B cell (primary cell): ENCODE measurements at regions not wholly inside any gene's neighbourhood (a gene's known extent, or its start where the extent isn't known, plus 50 kb on each side); places are given as distances from the start of the nearest gene placed in this dataset.

Experiments
- ATAC-seq: fragments of 200-7000 bp; cut with Tn5 transposase; one replicate; pipeline ENCODE4 v1.10.0; 2021; ENCODE audit warnings: low read depth, mild to moderate bottlenecking, moderate number of reproducible peaks, moderate library complexity
- CTCF ChIA-PET: fragments of 350-600 bp; sonication (Branson Sonifier 250); formaldehyde crosslinking; loops from one replicate; lab custom pipeline; 2021; ENCODE audit warnings: antibody characterized with exemption, inconsistent platforms; lab: Charles Lee
- POLR2A ChIA-PET: fragments of 350-600 bp; sonication (Branson Sonifier 250); formaldehyde crosslinking; loops from one replicate; lab custom pipeline; 2021; ENCODE audit warnings: antibody characterized with exemption; lab: Charles Lee
- DNase-seq: peaks from one replicate; pipeline ENCODE4 v3.0.0; 2013
- H2AFZ ChIP-seq: 2 replicates; pipeline ENCODE4 v1.6.1; 2012; ENCODE audit warnings: mild to moderate bottlenecking, low read depth, low read length; ENCODE audit not compliant: insufficient read depth, poor library complexity, severe bottlenecking
- H3K27ac ChIP-seq, 2 donors: 1 replicate in 1 of 2; 2 replicates in 1 of 2; pipeline ENCODE4 v1.5.1; 2012 to 2013; ENCODE audit warnings: low read length in 2 of 2, mild to moderate bottlenecking in 2 of 2, moderate library complexity in 1 of 2
- H3K27me3 ChIP-seq, 4 experiments: fragments of 200-600 bp in 1 of 4; sonication (generic) in 1 of 4; replicated peaks in 1 of 4; 1 replicate in 2 of 4; 2 replicates in 2 of 4; pipeline versions ENCODE4 v1.6.1 to v1.7.0; 2013 to 2016; ENCODE audit warnings: low read length in 3 of 4, mild to moderate bottlenecking in 2 of 4, mixed read lengths in 1 of 4, moderate library complexity in 1 of 4; ENCODE audit not compliant: insufficient read depth in 4 of 4, control insufficient read depth in 3 of 4; ENCODE audit errors: control extremely low read depth in 1 of 4
- H3K36me3 ChIP-seq, 2 experiments: replicated peaks in 1 of 2; 1 replicate in 1 of 2; 2 replicates in 1 of 2; pipeline versions ENCODE4 v1.6.1 to v1.7.1; 2013; ENCODE audit warnings: low read length in 1 of 2; ENCODE audit not compliant: insufficient read depth in 2 of 2, control insufficient read depth in 1 of 2; ENCODE audit errors: control extremely low read depth in 1 of 2, extremely low read depth in 1 of 2
- H3K4me1 ChIP-seq, 2 donors: fragments of 200-600 bp in 1 of 2; sonication (generic) in 1 of 2; 1 replicate in 1 of 2; 2 replicates in 1 of 2; pipeline versions ENCODE4 v1.5.1 to v1.6.1; 2013 to 2017; ENCODE audit warnings: low read length in 2 of 2; ENCODE audit not compliant: control insufficient read depth in 2 of 2, insufficient read depth in 2 of 2
- H3K4me2 ChIP-seq: replicated peaks from 2 replicates; pipeline ENCODE3; 2012; ENCODE audit warnings: mild to moderate bottlenecking, low read depth, low read length; ENCODE audit not compliant: poor library complexity, severe bottlenecking
- H3K4me3 ChIP-seq, 5 experiments: fragments of 200-600 bp in 1 of 5; sonication (generic) in 1 of 5; 1 replicate in 3 of 5; 2 replicates in 2 of 5; pipeline versions ENCODE4 v1.5.1 to v1.7.0; 2011 to 2016; ENCODE audit warnings: low read length in 4 of 5, mild to moderate bottlenecking in 4 of 5, low read depth in 2 of 5, control low read depth in 1 of 5, moderate library complexity in 1 of 5; ENCODE audit not compliant: insufficient read depth in 1 of 5; ENCODE audit errors: control extremely low read depth in 1 of 5, extremely low read depth in 1 of 5
- H3K79me2 ChIP-seq: fragments of 200-600 bp; sonication (generic); one replicate; pipeline ENCODE4 v1.6.0; 2016; ENCODE audit warnings: low read length; ENCODE audit not compliant: control insufficient read depth, insufficient read depth
- H3K9ac ChIP-seq: fragments of 200-600 bp; sonication (generic); 2 replicates; pipeline ENCODE4 v1.6.1; 2017; ENCODE audit warnings: mild to moderate bottlenecking, low read length, moderate library complexity
- H3K9me3 ChIP-seq, 3 donors: one replicate each; pipeline versions ENCODE4 v1.6.1 to v1.7.1; 2013; ENCODE audit warnings: low read length in 2 of 3; ENCODE audit not compliant: control insufficient read depth in 2 of 3, insufficient read depth in 1 of 3; ENCODE audit errors: control extremely low read depth in 1 of 3
- H4K20me1 ChIP-seq: 2 replicates; pipeline ENCODE4 v1.6.0; 2012; ENCODE audit warnings: mild to moderate bottlenecking, low read length; ENCODE audit not compliant: insufficient read depth, control insufficient read depth, poor library complexity, severe bottlenecking
- H3K27ac Mint-ChIP-seq: one replicate; pipeline ENCODE4 v1.8.0; 2021; ENCODE audit warnings: mixed read lengths
- H3K27me3 Mint-ChIP-seq: one replicate; pipeline ENCODE4 v1.8.0; 2021; ENCODE audit warnings: mixed read lengths
- H3K4me1 Mint-ChIP-seq: one replicate; pipeline ENCODE4 v1.8.0; 2021; ENCODE audit warnings: mixed read lengths
- H3K4me3 Mint-ChIP-seq: one replicate; pipeline ENCODE4 v1.8.0; 2021; ENCODE audit warnings: mixed read lengths
- H3K9me3 Mint-ChIP-seq: one replicate; pipeline ENCODE4 v1.8.0; 2022; ENCODE audit warnings: mixed read lengths; ENCODE audit not compliant: insufficient read depth
- CTCF ChIP-seq: fragments of 200-600 bp; IDR thresholded peaks from one replicate; pipeline ENCODE4 v1.8.0; 2022; ENCODE audit warnings: antibody characterized with exemption, mild to moderate bottlenecking
- EZH2 ChIP-seq: IDR thresholded peaks from 2 replicates; pipeline ENCODE4 v1.6.1; 2012; ENCODE audit warnings: borderline replicate concordance, low read depth, mild to moderate bottlenecking, moderate library complexity, low read length; ENCODE audit not compliant: insufficient read depth, poor library complexity, severe bottlenecking
- WGBS: methylation state at CpG from one replicate; pipeline ENCODE4 v1.1.5; 2013; ENCODE audit warnings: missing lambda C conversion rate; ENCODE audit not compliant: insufficient coverage; 5-methylcytosine and 5-hydroxymethylcytosine counted together
- intact Hi-C: fragments of 100-400 bp; cut with micrococcal nuclease; formaldehyde crosslinking; loops from one replicate; pipeline ENCODE4 v1.10.0; 2022

GRCh38 chr6:23522792-23523547, 603.0 kb upstream of the NRSN1 start:
- H3K27me3 ChIP-seq = no peaks in the 10 kb centered on the region
- no peaks in the 10 kb centered on the region for H3K4me1 ChIP-seq
- DNase-seq = no peak
- Mint-ChIP-seq H3K27ac (no peak overlapping the region), H3K27me3 (no peaks in the 10 kb centered on the region), H3K4me1 (no peaks in the 10 kb centered on the region), H3K9me3 (no peaks in the 10 kb centered on the region), H3K4me3 (no peak overlapping the region)
- H3K4me3 ChIP-seq = no peak overlapping the region
- intact Hi-C loops = no loop called here
- ChIA-PET POLR2A (no interaction called here), CTCF (no interaction called here)
- no peak overlapping the region for H3K4me2 ChIP-seq
- H3K27ac ChIP-seq = no peak overlapping the region
- no peaks in the 10 kb centered on the region for H4K20me1 ChIP-seq
- H3K36me3 ChIP-seq = no peaks in the 10 kb centered on the region
- H3K9me3 ChIP-seq = peaks cover 0 to 2% (median 0%) of the 10 kb centered on the region in 3 donors
- TF ChIP-seq CTCF (no peak), EZH2 (no peak)
- WGBS = 93% methylated on average over 7 of the region's 11 CpGs
- H3K79me2 ChIP-seq = no peaks in the 10 kb centered on the region
- no peak for ATAC-seq
- no peak overlapping the region for H3K9ac ChIP-seq
- no peak overlapping the region for H2AFZ ChIP-seq

- H3K27ac Mint-ChIP-seq = no peak overlapping the region
- ATAC-seq (no peak), DNase-seq (no peak)
- H3K9me3 Mint-ChIP-seq = no peaks in the 10 kb centered on the region
- intact Hi-C loops = no loop called here
- Histone ChIP-seq H3K79me2 (no peaks in the 10 kb centered on the region), H3K4me2 (no peak overlapping the region), H3K27me3 (no peaks in the 10 kb centered on the region), H3K9ac (no peak overlapping the region), H3K4me1 (no peaks in the 10 kb centered on the region), H3K36me3 (no peaks in the 10 kb centered on the region), H2AFZ (no peak overlapping the region), H4K20me1 (no peaks in the 10 kb centered on the region), H3K9me3 (no peaks in the 10 kb centered on the region), H3K4me3 (no peak overlapping the region), H3K27ac (no peak overlapping the region)
- POLR2A ChIA-PET = no interaction called here
- no CpG with 5 or more reads among the region's 2 CpGs for WGBS
- CTCF ChIA-PET = no interaction called here
- H3K4me1 Mint-ChIP-seq = no peaks in the 10 kb centered on the region
- TF ChIP-seq EZH2 = no peak
- TF ChIP-seq CTCF = no peak
- H3K4me3 Mint-ChIP-seq = no peak overlapping the region
- no peaks in the 10 kb centered on the region for H3K27me3 Mint-ChIP-seq
These were observed 602.2 kb upstream of the NRSN1 start for GRCh38 chr6:23523771-23524170.
